ENCODE measurements at regions not wholly inside any gene's neighbourhood (a gene's known extent, or its start where the extent isn't known, plus 50 kb on each side); places are given as distances from the start of the nearest gene placed in this dataset.

DNA sequence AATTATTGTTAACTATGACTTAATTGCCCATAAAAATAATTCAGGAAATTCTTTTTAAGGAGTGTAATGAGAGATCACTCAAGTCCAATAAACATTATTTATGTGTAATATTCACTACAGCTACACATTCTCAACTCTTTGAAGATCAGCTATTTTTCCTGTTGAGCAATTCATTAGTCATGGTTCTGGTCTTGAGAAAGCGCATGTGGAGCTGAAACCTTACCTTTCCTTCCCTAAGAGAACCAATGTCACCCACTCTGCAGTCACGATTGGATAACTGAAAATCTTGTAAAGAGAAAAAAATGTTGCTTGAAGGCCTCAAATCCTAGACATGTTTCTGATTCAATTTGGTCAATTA, 736.9 kb upstream of the MARCKS start (continued):
- TF ChIP-seq, protein P1, sequence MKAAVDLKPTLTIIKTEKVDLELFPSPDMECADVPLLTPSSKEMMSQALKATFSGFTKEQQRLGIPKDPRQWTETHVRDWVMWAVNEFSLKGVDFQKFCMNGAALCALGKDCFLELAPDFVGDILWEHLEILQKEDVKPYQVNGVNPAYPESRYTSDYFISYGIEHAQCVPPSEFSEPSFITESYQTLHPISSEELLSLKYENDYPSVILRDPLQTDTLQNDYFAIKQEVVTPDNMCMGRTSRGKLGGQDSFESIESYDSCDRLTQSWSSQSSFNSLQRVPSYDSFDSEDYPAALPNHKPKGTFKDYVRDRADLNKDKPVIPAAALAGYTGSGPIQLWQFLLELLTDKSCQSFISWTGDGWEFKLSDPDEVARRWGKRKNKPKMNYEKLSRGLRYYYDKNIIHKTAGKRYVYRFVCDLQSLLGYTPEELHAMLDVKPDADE (IDR thresholded peaks at IDR 0.05): no peak
- TF ChIP-seq, protein P2, sequence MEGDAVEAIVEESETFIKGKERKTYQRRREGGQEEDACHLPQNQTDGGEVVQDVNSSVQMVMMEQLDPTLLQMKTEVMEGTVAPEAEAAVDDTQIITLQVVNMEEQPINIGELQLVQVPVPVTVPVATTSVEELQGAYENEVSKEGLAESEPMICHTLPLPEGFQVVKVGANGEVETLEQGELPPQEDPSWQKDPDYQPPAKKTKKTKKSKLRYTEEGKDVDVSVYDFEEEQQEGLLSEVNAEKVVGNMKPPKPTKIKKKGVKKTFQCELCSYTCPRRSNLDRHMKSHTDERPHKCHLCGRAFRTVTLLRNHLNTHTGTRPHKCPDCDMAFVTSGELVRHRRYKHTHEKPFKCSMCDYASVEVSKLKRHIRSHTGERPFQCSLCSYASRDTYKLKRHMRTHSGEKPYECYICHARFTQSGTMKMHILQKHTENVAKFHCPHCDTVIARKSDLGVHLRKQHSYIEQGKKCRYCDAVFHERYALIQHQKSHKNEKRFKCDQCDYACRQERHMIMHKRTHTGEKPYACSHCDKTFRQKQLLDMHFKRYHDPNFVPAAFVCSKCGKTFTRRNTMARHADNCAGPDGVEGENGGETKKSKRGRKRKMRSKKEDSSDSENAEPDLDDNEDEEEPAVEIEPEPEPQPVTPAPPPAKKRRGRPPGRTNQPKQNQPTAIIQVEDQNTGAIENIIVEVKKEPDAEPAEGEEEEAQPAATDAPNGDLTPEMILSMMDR (conservative IDR thresholded peaks at IDR 0.05; ENCODE audit: low read depth in 2 of 2): no peak
- TF ChIP-seq CREB1 (CRISPR knock-in tag; IDR thresholded peaks at IDR 0.05; ENCODE audit: low read depth): no peak

DNA sequence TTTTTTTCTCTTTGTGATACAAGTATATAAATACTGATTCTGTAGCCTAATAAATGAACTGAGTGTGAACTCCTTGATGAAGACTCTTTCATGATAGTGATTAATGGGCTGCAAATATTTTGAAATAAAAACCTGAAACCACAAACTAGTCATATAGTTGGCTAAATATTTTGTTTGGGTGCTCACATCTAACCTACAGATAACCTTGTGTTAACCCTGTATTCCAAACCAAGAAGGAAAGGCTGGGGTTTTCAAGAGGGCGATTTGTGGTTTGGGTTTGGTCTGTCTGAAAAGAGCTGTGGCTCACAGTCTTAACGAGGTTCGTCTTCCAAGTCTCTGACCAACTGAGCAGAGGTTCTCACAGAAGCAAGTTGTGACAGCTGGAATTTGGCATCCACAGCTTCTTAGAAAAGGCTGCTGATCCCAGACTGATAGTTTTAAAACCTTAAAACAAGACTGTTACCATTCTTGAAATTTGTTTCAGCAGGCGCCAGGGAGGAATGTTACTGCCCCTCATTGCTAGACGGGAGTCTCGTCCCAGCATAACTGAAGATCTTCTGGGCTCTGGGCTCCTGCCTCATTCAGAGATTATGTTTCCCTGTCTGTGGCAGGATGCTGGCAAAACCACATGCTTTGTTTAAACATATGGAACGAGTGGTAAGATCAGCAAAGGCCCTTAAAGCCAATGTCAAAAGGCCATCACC, 736.4 kb upstream of the MARCKS start:
- Histone ChIP-seq H3K4me1 (ENCODE audit: insufficient read depth) (no peaks in the 10 kb centered on the region), H3K9me2 (ENCODE audit: insufficient read depth) (no peaks in the 10 kb centered on the region), H4K20me1 (replicated peaks; ENCODE audit: insufficient read depth) (no peaks in the 10 kb centered on the region), H3K79me2 (replicated peaks; ENCODE audit: insufficient read depth) (no peaks in the 10 kb centered on the region), H3K36me3 (ENCODE audit: insufficient read depth) (no peaks in the 10 kb centered on the region), H3K27ac (ENCODE audit: low read depth) (no peak overlapping the region), H3F3A (replicated peaks; ENCODE audit: low read depth) (no peaks in the 10 kb centered on the region), H3K4me3 (no peak overlapping the region), H3K27me3 (ENCODE audit: insufficient read depth) (no peaks in the 10 kb centered on the region), H2AFZ (peak overlapping the region; percentile 54; the same call in 1 of the 2 replicates), H3K4me2 (no peak overlapping the region)
- DNase-seq (ENCODE audit: low spot score): peak; percentile 1
- H3K36me3 Mint-ChIP-seq (ENCODE audit: low read depth): no peaks in the 10 kb centered on the region
- no peak overlapping the region for H3K27ac Mint-ChIP-seq
- H3K4me3 Mint-ChIP-seq: no peak overlapping the region
- no peaks in the 10 kb centered on the region; the same call in 2 of the 3 replicates for H3K9me3 Mint-ChIP-seq
- no peak for ATAC-seq
- peaks cover 5% of the 10 kb centered on the region; the same call in 2 of the 3 replicates for H3K4me1 Mint-ChIP-seq
- no peaks in the 10 kb centered on the region for H3K27me3 Mint-ChIP-seq (ENCODE audit: insufficient read depth, low read depth, poor library complexity)
- TF ChIP-seq, protein P2 (conservative IDR thresholded peaks at IDR 0.05; ENCODE audit: low read depth in 2 of 2): no peak
- TF ChIP-seq STAT1 (IDR thresholded peaks at IDR 0.05; ENCODE audit: unreplicated experiment) (no peak), JUNB (IDR thresholded peaks at IDR 0.05; ENCODE audit: unreplicated experiment) (no peak), EZH2phosphoT487 (IDR thresholded peaks at IDR 0.05; ENCODE audit: unreplicated experiment) (no peak), ZNF114 (CRISPR knock-in tag; IDR thresholded peaks at IDR 0.05) (no peak)
- TF ChIP-seq, protein P3, sequence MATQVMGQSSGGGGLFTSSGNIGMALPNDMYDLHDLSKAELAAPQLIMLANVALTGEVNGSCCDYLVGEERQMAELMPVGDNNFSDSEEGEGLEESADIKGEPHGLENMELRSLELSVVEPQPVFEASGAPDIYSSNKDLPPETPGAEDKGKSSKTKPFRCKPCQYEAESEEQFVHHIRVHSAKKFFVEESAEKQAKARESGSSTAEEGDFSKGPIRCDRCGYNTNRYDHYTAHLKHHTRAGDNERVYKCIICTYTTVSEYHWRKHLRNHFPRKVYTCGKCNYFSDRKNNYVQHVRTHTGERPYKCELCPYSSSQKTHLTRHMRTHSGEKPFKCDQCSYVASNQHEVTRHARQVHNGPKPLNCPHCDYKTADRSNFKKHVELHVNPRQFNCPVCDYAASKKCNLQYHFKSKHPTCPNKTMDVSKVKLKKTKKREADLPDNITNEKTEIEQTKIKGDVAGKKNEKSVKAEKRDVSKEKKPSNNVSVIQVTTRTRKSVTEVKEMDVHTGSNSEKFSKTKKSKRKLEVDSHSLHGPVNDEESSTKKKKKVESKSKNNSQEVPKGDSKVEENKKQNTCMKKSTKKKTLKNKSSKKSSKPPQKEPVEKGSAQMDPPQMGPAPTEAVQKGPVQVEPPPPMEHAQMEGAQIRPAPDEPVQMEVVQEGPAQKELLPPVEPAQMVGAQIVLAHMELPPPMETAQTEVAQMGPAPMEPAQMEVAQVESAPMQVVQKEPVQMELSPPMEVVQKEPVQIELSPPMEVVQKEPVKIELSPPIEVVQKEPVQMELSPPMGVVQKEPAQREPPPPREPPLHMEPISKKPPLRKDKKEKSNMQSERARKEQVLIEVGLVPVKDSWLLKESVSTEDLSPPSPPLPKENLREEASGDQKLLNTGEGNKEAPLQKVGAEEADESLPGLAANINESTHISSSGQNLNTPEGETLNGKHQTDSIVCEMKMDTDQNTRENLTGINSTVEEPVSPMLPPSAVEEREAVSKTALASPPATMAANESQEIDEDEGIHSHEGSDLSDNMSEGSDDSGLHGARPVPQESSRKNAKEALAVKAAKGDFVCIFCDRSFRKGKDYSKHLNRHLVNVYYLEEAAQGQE (IDR thresholded peaks at IDR 0.05; ENCODE audit: unreplicated experiment): no peak
- TF ChIP-seq, protein P4, sequence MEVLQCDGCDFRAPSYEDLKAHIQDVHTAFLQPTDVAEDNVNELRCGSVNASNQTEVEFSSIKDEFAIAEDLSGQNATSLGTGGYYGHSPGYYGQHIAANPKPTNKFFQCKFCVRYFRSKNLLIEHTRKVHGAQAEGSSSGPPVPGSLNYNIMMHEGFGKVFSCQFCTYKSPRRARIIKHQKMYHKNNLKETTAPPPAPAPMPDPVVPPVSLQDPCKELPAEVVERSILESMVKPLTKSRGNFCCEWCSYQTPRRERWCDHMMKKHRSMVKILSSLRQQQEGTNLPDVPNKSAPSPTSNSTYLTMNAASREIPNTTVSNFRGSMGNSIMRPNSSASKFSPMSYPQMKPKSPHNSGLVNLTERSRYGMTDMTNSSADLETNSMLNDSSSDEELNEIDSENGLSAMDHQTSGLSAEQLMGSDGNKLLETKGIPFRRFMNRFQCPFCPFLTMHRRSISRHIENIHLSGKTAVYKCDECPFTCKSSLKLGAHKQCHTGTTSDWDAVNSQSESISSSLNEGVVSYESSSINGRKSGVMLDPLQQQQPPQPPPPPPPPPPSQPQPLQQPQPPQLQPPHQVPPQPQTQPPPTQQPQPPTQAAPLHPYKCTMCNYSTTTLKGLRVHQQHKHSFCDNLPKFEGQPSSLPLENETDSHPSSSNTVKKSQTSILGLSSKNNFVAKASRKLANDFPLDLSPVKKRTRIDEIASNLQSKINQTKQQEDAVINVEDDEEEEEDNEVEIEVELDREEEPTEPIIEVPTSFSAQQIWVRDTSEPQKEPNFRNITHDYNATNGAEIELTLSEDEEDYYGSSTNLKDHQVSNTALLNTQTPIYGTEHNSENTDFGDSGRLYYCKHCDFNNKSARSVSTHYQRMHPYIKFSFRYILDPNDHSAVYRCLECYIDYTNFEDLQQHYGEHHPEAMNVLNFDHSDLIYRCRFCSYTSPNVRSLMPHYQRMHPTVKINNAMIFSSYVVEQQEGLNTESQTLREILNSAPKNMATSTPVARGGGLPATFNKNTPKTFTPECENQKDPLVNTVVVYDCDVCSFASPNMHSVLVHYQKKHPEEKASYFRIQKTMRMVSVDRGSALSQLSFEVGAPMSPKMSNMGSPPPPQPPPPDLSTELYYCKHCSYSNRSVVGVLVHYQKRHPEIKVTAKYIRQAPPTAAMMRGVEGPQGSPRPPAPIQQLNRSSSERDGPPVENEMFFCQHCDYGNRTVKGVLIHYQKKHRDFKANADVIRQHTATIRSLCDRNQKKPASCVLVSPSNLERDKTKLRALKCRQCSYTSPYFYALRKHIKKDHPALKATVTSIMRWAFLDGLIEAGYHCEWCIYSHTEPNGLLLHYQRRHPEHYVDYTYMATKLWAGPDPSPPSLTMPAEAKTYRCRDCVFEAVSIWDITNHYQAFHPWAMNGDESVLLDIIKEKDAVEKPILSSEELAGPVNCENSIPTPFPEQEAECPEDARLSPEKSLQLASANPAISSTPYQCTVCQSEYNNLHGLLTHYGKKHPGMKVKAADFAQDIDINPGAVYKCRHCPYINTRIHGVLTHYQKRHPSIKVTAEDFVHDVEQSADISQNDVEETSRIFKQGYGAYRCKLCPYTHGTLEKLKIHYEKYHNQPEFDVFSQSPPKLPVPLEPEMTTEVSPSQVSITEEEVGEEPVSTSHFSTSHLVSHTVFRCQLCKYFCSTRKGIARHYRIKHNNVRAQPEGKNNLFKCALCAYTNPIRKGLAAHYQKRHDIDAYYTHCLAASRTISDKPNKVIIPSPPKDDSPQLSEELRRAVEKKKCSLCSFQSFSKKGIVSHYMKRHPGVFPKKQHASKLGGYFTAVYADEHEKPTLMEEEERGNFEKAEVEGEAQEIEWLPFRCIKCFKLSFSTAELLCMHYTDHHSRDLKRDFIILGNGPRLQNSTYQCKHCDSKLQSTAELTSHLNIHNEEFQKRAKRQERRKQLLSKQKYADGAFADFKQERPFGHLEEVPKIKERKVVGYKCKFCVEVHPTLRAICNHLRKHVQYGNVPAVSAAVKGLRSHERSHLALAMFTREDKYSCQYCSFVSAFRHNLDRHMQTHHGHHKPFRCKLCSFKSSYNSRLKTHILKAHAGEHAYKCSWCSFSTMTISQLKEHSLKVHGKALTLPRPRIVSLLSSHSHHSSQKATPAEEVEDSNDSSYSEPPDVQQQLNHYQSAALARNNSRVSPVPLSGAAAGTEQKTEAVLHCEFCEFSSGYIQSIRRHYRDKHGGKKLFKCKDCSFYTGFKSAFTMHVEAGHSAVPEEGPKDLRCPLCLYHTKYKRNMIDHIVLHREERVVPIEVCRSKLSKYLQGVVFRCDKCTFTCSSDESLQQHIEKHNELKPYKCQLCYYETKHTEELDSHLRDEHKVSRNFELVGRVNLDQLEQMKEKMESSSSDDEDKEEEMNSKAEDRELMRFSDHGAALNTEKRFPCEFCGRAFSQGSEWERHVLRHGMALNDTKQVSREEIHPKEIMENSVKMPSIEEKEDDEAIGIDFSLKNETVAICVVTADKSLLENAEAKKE (CRISPR knock-in tag; IDR thresholded peaks at IDR 0.05): no peak
